ENCODE measurements at regions not wholly inside any gene's neighbourhood (a gene's known extent, or its start where the extent isn't known, plus 50 kb on each side); places are given as distances from the start of the nearest gene placed in this dataset.
"Not testable (repeated sequence)": the region's sequence is repeated elsewhere in the genome, so short reads cannot be mapped to it uniquely, and the experiment has no call there.

DNA sequence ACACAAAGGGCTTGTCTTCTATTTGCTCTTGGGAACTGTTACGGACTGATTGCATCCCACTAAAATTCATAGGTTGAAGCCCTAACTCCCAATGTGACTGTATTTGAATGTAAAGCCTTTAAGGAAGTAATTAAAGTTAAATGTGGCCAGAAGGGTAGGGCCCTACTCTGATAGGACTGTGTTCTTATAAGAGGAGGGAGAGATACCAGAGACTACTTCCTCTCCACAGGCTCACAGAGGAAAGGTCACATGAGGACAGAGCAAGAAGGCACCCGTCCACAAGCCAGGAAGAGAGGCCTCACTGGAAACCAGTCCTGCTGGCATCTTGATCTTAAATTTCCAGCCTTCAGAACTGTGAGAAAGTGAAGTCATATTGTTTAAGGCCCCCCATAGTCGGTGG, 211.9 kb downstream of the CDH26 start:
- no peak for DNase-seq (ENCODE audit: low read depth)

DNA sequence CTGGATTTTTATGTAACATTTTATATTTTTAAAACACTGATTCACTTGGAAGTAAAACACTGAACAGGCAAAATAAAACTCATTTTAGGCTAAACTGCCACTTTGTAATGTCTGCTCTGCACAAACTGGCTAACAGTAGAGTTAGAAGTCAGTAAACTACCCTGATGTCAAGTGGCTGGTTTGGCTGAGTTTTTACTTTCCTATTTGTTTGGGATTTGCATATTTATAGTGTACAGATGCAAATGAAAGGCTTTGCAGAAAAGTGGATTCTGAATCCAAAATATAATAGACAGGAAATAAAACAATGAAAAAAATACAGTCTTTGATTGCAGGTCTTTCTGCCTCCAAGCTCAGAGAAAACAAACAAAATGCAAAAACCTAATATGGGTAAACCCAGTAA, 213.1 kb downstream of the CDH26 start:
- no peak for DNase-seq (ENCODE audit: low read depth)

DNA sequence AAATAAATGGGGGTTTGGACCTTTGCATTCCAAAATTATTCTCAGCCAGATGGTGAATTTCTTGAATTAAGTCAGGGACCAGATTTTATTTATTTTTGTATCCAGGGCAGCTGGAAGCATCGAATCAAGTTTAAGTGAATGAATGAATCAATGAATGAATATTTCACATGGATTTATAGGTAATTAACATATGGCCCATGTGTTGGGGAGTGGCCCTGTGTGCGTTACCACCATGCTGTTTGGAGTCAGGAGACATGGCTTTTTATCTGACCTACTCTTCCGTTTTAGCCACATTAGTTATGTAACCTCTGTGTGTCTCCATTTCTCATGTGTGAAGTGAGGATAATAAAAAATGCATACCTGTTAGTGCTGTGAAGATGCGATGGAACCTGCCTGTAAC, 213.5 kb downstream of the CDH26 start:
- no peak for DNase-seq (ENCODE audit: low read depth)

DNA sequence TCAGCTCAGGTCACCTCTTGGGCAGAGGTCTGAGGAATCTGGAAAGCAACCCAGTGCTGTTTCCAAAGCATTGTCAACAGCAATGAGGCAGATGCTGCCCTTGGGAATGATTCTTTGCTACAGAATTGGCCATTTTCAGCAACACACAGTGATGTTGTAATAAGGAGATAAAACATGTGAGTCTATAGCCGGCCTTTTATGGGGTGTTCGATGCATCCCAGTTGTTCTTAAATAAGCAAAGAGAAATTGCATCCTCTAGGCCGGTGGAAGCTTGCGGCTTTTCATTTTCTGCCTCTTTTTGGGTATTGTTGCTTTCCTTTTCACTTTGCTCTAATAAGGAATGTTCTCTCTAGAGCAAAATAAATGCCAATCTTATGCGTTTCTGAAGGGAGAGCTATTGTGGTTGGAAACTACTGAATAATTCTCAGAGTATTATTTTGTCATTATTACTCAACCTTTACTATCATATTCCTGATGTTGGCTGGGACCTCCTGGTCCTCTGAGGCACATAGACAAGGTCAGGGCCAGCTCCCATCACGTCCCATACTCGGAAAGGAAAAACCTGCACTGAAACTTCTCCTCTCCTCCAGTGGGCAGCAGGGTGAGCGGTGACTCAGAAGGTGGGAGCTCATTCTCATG, 214.2 kb downstream of the CDH26 start:
- no peak for DNase-seq (ENCODE audit: low read depth)

DNA sequence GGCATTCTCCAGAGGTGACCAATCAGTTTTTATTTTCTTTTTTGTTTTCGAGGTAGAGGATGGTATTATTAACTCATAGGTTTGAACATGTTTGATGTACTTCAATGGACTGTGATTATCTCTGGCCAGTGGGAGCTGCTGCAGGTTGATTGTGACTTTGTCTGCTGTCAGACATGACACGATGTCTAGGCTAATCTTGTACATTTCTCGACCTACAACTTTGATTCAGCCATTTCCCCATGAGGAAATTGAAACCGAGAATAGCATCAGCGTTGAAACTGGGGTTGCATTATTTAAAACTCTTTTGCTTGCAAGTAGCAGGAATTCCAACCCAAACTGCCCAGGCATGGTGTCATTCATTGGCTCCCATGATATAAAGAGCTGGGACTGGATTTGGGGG, 218.9 kb downstream of the CDH26 start:
- DNase-seq (ENCODE audit: low read depth), result no peak

DNA sequence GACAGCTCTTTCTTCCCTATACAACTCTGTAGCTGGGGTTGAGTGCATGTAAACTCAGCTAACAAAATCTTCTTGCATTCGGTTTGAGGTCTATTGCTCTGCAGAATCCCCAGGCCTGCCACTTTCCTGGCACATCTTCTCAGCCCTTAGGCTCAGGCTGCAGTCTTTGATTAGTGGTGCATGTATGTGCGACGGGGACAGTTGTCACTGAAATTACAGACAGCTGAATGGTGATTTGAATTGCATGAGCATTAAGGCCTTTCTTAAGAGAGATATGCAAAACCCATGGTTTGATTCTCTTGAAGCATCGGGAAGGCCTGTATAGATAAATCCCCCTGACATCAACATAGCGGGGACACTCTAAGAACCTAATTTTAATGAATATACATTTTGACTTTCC, 222.8 kb downstream of the CDH26 start:
- DNase-seq (ENCODE audit: low read depth), result no peak

DNA sequence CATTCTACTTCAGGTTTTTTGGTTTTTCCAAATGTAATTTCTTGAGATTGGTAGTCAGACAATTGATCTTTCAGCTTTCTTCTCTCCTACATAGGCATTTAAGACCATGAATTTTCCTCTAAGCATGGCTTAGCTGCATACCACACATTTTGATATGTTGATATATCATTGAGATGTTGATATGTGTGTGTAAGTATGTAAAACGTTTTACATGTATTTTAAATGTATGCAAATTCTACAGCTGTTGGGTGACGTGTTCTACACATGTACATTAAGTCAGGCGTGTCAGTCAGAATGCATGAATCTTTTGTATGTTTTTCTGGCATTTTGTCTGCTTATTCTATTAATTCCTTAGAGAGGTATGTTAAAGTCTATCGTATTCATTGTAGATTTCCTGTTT, 228.2 kb downstream of the CDH26 start:
- no peak for DNase-seq (ENCODE audit: low read depth)

DNA sequence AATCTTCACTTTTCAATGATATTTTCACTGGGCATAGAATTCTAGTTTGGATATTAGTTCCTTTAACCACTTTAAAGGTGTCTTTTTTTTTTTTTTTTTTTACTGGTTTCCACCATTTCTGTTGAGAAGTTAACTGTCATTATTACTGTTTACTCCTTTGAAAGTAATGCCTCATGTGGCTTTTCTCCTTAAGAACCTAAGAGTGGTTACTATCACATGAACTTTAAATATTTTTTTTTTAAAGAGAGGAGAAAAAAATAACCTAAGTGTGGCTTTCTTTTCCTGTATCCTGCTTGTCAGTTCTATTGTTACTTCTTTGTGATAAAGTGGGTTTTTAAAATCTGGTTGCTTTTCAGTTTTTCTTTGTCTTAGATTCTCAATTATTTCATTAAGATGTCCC, 229.5 kb downstream of the CDH26 start:
- no peak for DNase-seq (ENCODE audit: low read depth)

DNA sequence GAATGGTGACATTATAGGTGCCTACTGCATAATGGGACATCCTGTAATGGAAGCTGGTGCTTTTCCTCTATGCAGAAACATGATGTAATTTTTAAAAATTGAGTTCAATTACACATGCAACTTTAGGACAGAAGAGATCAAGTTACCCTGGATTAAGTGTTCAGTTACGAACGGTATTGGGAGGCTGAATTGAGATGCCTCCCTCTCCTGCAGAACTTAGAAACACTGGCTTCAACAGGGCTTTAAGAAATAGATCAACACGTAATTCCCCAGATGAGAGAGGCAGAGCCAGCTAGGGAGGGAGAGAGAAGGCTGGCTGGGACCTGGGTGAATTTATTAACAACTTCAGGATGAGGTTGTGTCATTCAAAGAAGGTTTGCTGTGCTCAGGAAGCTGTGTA, 232.8 kb downstream of the CDH26 start:
- no peak for DNase-seq (ENCODE audit: low read depth)

DNA sequence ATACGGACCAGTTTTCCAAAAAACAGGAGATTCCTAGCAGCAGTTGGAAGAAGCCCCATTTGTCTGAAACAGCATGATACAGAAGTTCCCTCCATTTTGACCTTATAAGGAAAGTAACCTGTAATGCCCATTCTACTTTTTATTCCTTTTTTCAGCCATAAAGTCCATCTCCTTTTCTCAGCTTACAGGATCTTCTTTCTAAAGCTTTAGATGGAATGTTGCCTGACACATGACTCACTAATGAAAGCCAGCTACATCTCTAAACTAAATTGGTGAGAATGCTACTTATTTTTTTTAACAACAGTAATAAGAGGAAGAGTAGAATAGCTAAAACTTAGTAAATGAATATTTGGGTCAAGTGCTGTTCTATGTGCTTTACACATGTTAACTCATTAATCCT, 234.1 kb downstream of the CDH26 start:
- DNase-seq (ENCODE audit: low read depth), result no peak

DNA sequence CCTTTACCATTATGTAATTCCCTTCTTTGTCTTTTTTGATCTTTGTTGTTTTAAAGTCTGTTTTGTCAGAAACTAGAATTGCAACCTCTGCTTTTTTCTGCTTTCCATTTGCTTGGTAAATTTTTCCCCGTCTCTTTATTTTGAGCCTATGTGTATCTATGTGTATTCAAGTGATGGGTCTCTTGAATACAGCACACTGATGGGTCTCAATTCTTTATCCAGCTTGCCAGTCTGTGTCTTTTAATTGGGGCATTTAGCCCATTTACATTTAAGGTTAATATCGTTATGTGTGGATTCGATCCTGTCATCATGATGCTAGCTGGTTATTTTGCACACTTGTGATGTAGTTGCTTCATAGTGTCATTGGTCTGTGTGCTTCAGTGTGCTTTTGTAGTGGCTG, 240.9 kb downstream of the CDH26 start:
- not testable (repeated sequence) for DNase-seq (ENCODE audit: low read depth)

DNA sequence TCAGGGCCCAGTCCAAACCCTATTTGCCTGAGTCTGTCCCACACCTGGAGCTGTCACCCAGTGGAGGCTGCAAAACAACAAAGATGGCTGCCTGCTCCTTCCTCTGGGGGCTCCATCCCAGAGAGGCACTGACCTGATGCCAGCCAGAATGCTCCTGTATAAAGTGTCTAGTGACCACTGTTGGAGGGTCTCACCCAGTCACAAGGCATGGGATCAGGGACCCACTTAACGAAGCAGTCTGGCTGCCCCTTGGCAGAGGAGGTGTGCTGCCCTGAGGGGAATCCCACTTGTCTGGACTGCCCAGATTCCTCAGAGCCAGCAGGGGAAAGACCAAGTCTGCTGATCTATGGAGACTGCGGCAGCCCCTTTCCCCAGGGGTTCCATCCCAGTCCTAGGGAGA, 241.6 kb downstream of the CDH26 start:
- DNase-seq (ENCODE audit: low read depth), result no peak

DNA sequence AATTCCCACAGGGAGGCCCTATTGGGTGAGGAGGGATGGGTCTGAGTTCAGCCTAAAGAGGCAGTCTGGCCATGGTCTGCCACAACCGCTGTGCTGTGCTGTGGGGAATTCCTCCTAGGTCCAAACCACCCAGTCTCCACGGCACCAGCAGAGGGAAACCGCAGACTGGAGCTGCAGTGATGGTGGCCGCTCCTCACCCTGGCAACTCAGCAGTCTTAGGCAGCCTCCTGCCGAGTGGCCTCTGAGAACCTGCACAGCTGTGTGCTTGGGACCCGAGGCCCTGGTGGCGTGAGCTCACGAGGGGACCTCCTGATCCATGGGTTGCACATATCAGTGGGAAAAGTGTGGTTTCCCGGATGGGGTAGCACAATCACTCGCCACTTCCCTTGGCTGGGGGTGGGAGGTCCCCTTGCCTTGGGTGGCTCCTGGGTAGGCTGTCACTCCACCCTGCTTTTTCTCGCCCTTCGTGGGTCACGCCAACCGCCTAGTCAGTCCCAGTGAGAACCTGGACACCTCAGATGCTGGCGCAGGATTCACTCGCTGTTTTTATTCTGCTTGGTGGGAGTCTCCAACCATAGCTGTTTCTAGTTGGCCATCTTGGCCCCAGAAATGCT, 242.2 kb downstream of the CDH26 start:
- DNase-seq (ENCODE audit: low read depth), result no peak

DNA sequence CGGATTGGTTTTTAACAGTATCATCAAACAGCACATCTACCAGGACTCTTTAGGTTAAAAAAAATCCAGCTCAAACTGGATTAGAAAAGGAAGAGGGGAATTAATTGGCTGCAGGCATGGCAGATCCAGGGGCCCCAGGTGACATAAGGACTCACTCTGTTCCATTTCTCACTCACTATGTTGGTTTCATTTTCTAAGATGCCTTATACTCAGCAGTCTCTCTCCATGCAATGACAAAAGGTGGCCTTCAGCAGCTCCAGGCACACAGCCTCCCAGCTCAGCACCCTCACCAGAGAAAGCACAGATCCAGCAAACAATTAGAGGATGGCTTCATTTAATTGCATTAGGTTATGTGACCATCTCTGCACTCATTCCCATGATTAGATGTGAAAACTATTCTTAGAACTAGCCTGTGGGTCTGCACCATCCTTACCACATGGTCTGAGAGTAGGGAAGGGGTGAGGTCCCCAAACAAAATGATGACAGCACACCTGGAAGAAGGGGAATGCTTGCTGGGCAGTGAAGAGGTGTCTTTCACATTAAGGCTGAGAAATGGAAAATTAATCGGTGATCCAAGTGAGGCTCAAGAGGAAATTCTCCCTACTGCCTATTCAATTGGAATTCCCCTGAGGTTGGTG, 243.1 kb downstream of the CDH26 start:
- DNase-seq (ENCODE audit: low read depth), result no peak

DNA sequence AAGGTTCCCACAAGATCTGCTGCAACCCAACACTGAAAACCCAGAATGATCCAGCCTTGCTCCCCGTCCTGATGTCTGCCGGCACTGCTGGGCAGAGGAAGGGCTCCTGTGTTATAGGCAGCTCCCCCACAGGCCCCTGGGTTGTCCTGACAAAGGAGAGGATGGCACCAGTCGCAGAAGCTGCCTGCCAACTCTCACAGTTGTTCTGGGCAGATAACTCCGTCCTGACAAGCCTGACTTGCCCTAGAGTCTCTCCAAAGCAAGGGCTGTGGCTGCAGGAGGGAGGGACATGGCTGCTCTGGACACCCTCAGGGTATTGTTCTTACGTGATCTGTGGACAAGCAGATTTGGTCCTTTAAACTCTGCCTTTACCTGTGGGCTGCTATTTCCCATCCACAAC, 243.8 kb downstream of the CDH26 start:
- no peak for DNase-seq (ENCODE audit: low read depth)

DNA sequence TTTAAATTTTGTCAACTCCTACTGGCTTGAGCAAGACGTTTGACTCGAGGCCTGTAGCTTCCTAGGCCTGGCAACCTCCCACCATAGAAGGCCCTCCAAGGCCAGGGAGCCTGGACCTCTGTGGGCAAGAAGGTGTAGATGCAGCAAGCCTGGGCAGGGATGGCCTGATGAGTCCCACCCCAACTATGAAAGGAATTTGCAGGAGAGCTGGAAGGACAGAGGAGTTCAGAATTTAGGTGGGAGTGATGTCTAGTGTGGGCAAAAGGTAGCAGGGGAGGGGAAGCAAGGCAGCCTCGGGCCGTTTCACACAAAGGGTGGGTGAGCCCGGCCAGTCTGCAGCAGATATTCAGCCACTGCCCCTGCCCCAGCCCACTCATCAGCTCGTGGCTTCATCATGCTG, 245.2 kb downstream of the CDH26 start:
- DNase-seq (ENCODE audit: low read depth), result no peak

DNA sequence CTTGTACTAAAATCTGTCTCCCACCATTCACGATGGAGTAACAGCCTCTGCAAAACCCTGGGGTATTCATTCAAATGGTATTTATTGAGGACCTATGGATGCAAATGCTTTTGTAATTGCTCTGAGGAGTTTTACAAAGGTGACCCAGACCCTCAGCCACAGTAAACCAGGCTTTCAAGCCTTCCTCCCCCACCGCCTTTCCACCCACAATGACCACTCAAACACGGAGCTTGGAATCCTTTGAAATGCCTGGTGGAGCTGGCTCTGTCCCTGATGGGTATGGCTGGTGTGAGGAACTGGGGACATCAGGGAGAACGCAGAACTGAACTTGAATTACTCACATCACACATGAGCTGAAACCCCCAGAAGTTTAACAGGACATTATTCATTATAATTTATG, 246.4 kb downstream of the CDH26 start:
- no peak for DNase-seq (ENCODE audit: low read depth)

DNA sequence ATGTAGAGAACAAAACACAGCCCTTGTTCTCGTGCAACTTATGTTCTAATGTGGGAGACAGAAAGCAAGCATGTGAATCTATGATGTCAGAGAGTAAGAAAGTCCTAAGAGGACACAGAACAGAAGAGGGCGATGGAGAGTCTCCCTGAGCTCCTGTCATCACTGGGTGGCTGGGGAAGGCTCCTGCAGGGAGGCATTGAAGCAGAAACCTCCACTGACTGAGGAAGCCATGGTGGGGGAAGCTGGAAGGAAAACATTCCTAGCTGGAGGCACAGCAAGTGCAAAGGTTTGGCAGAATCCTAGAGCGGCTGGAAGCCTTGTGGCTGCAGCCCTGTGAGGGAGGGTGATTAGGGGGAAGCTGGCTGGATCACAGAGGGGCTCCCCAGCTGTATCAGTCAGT, 248.0 kb downstream of the CDH26 start:
- DNase-seq (ENCODE audit: low read depth), result no peak

DNA sequence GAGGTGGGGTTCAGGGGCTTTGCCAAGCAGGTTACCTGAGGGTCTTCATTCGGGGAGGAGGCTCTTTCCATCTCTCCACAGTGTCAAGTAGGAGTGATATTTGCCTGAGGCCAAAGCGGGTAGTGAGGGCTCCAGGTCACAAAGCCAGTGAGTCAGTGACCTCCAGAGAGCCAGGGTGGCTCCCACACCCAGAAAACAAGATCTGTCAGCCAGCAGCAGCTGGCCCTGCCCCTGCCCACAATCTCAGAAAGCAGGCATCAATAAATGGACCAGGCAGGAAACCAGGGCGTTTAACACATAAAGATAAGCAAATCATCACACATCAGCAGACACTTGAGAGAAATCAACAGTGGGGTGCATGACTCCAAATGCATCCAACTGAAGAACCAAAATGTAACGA, 250.8 kb downstream of the CDH26 start:
- DNase-seq (ENCODE audit: low read depth), result no peak

DNA sequence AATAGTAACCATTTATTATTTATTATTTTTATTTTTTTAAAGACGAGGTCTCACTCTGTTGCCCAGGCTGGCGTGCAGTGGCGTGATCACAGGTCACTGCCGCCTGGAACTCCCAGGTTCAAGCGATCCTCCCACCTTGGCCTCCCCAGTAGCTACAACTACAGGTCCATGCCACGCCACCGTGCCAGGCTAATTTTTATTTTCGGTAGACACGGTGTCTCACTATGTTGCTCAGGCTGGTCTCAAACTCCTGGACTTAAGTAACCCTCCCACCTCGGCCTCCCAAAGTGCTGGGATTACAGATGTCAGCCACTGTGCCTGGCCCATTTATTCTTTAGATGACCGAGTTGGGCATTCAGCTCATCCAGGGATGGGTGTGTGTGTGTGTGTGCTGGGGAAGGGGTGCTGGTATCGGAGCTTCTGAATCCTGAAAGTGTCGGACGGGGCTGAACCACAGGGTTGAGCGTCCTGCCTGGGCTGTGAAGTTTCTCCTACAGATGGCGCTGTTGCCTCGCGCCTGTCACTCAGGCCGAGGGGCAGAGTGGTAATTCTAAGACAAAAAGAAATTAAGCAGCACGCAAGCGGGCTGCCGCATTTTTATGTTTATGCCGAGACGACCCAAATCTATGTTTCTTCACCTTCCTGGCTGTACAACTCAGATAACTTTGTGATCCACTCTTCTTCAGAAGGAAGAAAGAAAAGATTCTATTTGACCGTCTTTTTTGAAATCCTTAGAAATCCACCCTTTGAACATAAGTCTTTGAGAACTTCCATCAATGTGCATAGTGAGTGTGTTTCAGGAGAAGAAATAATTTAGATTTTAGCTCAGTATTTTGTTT, 252.8 kb downstream of the CDH26 start:
- DNase-seq (ENCODE audit: low read depth), result peak; percentile 48

DNA sequence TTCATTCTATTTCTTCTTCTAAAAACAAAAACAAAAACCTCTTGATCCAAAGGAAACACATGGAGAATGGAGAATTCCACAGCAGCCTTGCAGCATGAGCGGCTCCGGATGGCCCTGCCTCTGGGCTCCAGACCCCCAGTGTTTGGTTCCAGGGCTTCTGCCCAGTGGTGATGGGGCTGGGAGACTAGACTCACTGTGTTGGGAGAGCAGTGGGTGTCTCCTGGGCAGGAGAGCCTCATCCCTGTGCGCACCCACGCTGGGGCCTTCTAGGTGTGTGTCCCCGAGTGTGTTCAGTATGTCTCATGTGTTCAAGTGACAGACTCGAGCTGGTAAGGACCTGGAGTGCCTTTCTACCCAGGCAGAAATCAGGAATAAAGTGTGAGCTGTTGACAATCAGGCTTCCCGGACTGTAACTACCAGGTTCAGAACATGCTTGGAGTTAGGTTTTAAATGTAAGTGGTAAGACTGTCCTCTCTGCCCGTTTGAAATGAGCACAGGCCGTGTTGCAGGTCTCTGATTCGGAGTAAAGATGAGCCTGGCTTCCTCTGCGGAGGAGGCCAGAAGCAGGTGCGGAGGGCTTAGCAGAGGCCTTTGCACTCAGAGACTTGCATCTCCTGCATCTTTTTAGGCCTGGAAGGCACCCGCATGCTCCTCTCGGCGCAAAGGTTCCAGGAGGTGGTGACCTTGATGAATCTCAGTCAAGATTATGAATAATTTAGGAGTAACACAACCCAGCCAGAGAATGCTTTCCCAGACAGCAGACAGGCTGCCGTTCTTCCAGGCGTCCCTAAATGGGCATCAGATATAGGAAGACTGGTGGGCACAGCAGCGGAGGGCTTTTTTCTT, 253.6 kb downstream of the CDH26 start:
- no peak for DNase-seq (ENCODE audit: low read depth)

DNA sequence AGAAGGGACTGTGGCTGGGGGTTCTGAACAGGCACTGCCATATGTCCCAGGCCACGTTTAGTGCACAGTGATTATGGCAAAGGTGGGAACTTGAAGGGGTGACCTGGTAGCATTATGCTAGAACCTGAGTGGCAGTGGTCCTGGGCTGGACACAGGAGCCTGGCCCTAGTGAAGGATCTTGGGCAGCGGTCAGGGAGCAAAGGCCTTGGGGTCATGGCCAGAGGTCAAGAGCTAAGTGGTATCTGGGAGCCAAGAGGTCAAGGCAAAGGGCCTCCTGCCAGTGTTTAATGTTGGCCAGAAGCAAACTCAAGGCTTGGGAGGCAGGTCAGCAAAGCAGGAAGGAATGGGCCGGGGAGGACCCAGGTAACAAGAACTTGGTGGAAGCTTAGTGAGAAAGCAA, 254.5 kb downstream of the CDH26 start:
- DNase-seq (ENCODE audit: low read depth), result no peak

Data from stimulated activated CD8-positive, alpha-beta memory T cell treated with anti-CD3 and anti-CD28 coated beads, Interleukin-12 subunit alpha, Interleukin-12 subunit beta, amount 100 ng/mL, for 1 hour (primary cell).